Frontal cortex (tissue), 3 donors: ENCODE measurements at regions not wholly inside any gene's neighbourhood (a gene's known extent, or its start where the extent isn't known, plus 50 kb on each side); places are given as distances from the start of the nearest gene placed in this dataset.
"Not testable (repeated sequence)": the region's sequence is repeated elsewhere in the genome, so short reads cannot be mapped to it uniquely, and the experiment has no call there.

Source experiments
- DNase-seq, 2 donors: peaks; one replicate each; pipeline ENCODE4 v3.0.0; 2012; ENCODE audit warnings: low spot score in 2 of 2
- FAIRE-seq: peaks from 2 replicates; lab custom pipeline; 2012; peaks lifted over from hg19 to GRCh38; lab: Jason Lieb, UNC
- donor health status: control.
- donor health status: control.
- donor health status: control.

- DNase-seq (no peak), FAIRE-seq (no peak)
Observed at GRCh38 chr5:16311666-16312065, 132.1 kb upstream of the MARCHF11 start.

DNA sequence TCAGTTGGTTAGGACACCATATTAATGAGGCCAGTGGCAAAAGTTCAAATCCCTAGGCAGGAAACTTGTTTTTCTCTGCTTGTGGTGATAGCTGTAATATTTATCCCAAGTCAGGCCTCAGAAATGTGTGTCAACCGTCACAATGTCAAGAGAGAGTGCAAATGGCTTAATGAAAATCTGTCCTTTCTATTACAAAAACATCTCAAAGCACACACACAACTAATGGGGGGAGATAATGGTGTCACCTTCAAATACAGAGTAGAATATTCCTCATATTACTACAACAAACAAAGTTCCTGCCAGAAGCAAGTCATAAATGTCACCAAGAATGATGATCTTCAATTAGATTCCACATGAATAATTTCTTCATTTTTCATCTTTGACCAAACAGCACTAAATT is 127.2 kb upstream of the MARCHF11 start:
- no peak for FAIRE-seq
- DNase-seq: no peak

DNA sequence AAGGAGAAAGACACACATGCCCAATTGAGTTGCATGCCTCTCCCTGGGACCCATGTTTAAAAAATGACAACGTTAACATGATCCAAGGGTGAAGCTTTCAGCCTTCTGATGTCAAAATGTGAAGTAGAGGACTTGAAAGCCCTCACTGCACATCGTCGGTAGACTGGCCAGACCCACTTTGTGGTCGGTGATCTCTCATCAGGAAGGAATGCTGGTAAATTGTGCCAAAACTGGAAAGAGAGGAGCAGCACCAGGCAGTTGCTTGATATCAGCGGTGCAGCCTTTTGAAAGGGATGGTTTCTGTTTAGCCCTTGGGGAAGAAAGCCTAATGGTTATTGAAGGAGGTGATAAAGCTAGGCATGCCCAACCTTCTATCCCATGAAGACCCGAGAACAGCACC is 125.3 kb upstream of the MARCHF11 start:
- FAIRE-seq: no peak
- no peak for DNase-seq

GRCh38 chr5:16296946-16297345 is 117.4 kb upstream of the MARCHF11 start:
- FAIRE-seq (no peak), DNase-seq (no peak)

DNA sequence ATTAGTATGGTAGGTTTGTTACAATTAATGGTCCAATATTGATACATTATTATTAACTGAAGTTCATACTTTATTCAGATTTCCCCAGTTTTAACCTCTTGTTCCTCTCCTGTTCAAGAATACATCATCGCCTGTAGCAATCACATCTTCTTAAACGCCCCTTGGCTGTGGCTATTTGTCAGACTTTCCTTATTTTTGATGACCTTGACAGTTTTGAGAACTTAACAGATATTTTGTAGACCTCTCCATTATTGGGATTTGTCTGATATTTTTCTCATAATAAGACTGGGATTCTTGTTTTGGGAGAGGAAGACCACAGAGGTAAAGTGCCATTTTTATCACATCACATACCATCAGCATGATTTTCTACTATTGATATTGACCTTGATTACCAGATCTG is 112.3 kb upstream of the MARCHF11 start:
- DNase-seq: no peak
- FAIRE-seq: no peak

- DNase-seq (no peak), FAIRE-seq (no peak)
Observed at GRCh38 chr5:16291474-16291873, 111.9 kb upstream of the MARCHF11 start.

- no peak for DNase-seq
Observed at GRCh38 chr5:16283791-16284190, 104.2 kb upstream of the MARCHF11 start.

GRCh38 chr5:16276859-16277258 is 97.3 kb upstream of the MARCHF11 start:
- not testable (repeated sequence) for FAIRE-seq, DNase-seq

More at GRCh38 chr5:16283791-16284190, 104.2 kb upstream of the MARCHF11 start:
- no peak for FAIRE-seq

DNA sequence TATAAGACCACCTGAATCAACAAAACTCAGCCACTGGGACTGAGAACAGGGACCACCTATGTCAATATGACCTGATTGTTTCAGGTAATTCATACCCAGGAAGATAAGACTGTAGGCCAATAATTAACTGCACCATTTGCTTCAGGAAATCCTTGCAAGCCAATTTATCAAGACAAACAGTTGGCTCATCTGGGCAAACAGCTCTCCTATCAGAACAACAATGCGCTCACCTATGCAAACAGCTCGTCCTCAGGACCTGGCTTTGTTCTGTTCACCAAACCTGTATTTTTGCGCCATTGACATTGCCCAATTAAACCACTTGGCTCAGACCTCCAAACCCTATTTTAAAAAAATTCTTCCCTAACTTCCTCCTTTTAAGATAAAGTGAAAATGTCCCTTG is 92.3 kb upstream of the MARCHF11 start:
- DNase-seq (no peak), FAIRE-seq (no peak)

GRCh38 chr5:16265141-16265540 is 85.5 kb upstream of the MARCHF11 start:
- FAIRE-seq: no peak

DNA sequence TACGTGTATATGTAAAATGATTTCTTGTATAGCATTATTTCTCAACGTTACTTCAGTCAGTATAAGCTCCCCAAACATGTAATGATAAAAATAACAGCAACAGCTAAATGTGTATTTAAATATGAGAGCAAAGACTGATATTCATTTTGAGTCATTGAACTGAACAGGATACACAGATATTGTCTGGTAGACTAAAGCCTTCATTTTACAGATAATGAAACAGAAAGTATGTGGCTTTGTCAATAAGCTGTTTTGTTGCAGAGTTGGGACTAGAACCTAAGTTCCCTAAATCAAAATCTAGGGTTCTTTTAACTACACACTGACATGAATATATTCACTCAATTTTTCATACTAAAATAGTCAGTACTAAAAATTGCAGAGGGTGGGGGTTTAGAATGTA is 80.4 kb upstream of the MARCHF11 start:
- FAIRE-seq: no peak
- DNase-seq: no peak

More at GRCh38 chr5:16265141-16265540, 85.5 kb upstream of the MARCHF11 start:
- no peak for DNase-seq

DNA sequence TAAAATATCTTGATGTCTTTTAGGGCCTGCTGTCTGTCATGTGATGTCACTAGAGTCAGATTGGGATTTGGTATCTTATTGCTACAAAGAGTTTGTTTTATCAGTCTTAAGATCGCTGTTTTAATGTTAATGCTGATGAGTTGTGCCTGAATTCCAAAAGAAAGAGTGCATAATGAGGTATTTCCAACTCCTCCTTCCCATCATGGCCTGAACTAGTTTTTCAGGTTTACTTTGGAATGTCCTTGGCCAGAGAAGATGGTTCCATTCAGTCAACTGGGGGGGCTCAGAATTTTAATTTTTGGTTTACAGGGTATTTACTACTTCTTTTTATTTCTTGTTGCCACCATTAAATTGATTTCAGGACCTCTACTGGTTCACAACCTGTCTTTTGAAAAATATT is 74.3 kb upstream of the MARCHF11 start:
- no peak for FAIRE-seq

GRCh38 chr5:16245956-16246355 is 66.4 kb upstream of the MARCHF11 start:
- FAIRE-seq (no peak), DNase-seq (no peak)

More for the DNA sequence above, 74.3 kb upstream of the MARCHF11 start:
- DNase-seq: no peak

DNA sequence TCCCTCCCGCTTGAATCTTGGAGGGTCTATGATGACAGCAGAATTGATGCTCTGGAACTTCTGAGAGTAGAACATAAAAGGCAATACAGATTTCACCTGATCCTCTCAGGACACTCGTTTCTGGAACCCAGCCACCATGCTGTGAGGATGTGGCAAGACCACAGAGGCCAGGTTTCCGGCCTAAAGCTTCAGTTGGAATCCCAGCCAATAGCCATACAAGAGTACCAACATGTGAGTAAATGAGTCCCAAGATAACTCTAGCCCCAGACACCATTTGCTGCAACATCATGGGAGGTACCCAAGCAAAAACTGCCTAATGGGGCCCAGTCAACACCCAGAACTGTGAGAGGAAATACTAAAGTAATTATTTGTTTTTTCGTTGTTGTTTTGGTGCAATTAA is 65.7 kb upstream of the MARCHF11 start:
- FAIRE-seq: no peak
- DNase-seq: no peak

GRCh38 chr5:16238018-16238417 is 58.4 kb upstream of the MARCHF11 start:
- DNase-seq (no peak), FAIRE-seq (no peak)

DNA sequence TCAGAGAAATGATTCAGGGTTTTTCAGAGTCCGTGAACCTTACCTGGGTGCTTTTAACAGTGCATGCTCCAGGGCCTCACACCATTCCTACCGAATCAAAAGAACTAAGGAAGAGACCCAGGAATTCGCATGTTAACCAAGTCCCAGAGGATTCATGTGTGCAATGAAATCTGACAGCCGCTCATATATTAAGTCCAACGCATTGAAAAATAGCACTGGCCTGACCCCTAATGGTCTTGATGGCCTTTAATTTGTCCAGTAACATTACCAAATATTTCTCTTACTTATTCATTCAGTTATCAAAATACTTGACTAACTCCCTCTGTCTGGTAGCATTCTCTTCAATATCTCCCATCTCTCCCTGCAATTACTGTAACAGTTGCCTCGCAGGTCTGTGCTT is 55.0 kb upstream of the MARCHF11 start:
- DNase-seq: no peak

GRCh38 chr5:16233730-16234129 is 54.1 kb upstream of the MARCHF11 start:
- no peak for FAIRE-seq
- DNase-seq: no peak

More for the DNA sequence above, 55.0 kb upstream of the MARCHF11 start:
- no peak for FAIRE-seq

GRCh38 chr5:16229357-16229940 is 49.9 kb upstream of the MARCHF11 start:
- FAIRE-seq: no peak
- no peak for DNase-seq
